ENCODE measurements at regions not wholly inside any gene's neighbourhood (a gene's known extent, or its start where the extent isn't known, plus 50 kb on each side); places are given as distances from the start of the nearest gene placed in this dataset.
A peak's percentile ranks its signal among the peaks of the same experiment; 100 is the strongest.
"Not testable (repeated sequence)": the region's sequence is repeated elsewhere in the genome, so short reads cannot be mapped to it uniquely, and the experiment has no call there.

DNA sequence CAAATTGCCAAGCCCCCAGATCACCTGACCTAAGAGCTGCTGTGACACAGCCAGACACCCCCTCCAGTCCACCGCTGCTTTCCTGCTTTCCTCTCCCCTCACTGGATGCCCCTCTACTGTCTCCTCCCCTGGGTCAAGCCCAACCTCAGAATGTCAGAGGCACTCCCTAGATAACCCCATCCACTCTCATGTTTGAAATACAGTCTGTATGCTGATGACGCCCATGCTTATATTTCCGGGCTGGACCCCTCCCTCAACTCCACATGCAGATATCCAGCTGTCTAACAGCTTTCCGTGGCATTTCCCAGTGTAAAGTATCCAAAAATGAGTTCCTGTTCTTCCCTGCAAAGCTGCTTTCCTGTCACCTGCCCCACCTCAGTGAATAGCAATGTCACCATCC is 309.2 kb downstream of the ANAPC1 start:
- not testable (repeated sequence) for DNase-seq (ENCODE audit: low read depth)

DNA sequence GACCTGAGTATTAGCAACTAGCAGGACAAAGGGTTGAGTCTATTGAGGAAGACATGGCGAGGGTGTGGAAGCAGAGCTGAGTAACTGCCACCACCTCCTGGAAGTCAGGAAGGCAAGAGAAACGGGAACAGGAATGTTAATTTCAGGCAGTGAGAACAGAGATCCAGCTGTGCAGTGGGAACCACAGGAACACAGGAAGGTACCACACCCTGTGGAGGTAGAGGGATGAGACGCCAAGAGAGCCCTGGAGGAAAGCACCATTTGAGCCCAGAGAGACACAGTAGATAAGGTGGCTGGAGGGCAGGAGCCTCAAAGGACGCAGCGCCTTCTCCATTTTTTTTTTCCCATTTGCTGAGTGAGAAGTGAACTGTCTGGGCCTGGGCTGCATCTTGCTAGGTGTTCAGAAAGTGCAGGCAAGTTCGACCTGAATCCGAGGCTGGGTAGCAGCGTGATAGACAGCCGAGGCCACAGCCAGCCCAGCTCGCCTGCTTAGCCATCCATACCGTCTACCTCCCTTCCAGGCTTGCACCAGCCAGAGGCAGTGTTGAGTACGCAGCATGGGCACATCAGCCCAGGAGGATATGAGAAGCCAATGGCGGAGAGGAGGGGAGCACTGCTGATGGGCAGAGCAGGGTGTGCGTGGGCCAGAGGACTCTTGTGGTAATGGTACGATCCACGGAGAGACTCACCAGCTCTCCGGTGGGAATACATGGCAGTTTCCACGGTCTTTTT is 306.7 kb downstream of the ANAPC1 start:
- DNase-seq (ENCODE audit: low read depth) = not testable (repeated sequence)

DNA sequence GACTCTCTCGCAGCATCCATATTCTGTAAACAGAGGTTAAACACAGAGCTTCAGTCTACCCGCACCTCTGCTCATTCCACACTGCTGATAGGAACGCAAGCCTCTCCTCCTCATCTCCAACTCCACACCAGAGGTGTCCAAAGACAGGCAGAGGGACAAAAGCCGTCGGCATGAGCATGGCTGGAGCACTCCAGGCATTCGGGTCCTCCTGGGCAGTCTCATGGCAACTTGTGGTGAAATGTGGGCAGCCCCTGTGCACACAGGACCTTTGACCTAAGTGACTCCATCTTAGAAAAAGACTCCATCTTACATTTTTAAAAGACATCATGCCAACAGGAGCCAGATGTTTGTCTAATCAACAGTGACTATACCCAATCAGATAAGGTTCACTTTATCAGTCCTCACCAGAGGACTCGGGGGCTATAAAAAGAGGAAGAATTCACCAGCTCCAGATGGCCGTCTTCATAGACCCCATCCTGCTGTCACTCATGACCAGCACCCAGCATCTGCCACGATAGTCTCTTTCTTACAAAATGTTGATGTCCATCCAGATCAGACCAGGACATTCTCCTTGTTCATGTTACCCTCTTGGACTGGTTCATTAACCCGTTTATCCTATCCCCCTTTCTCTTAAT is 304.4 kb downstream of the ANAPC1 start:
- DNase-seq (ENCODE audit: low read depth) = not testable (repeated sequence)

DNA sequence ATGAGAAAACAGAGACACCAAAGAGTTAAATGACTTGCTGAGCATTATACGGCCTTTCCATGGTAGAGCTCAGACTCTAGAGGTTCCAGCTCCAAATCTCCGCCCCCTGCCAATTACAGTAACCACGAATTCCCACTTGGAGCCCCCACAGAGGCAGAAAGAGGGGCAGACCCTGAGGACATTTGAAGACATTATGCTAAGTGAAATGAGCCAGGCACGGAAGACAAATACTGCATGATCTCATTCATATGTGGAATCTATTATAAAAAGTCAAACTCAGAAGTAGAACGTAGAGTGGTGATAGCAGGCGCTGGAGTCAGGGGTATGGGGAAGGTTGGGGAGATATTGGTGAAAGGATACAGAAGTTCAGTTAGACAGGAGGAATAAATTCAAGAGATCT is 303.4 kb downstream of the ANAPC1 start:
- DNase-seq (ENCODE audit: low read depth) = not testable (repeated sequence)

DNA sequence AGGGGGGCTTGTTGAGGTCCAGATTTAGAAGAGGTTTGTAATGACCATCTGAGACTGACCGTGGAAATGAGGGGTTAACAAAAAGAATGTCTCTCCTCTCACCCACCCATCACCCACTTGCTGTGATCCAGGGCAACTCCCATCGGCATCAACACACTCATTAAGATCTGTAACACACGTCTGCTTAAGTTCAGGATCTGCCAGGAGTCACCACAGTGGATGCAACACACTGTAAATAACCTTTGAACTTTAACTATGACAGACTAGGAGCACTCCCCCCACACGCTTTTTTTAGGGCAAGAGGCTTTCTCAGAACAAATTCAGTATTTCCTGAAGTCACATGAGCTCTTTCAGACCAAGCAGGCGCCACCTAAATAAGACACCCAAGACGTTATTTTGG is 301.9 kb downstream of the ANAPC1 start:
- not testable (repeated sequence) for DNase-seq (ENCODE audit: low read depth)

DNA sequence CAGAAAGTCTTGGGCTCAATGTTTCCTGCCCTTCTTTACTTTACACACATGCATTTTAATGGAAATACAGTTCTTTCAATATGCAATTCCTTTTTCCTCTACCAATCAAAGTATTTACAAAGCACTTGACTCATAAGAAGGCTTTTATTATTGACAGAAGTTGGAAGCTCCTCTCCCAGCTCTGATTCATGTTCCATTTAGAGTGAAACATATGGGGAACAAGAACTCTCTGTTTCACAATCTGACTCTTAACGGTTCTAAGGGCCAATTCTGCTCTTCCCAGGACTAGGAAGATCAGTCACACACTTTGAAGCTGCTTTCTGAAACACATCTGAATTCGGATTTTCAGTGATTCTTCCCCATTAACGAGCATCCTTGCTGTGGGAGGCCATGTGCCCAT is 300.5 kb downstream of the ANAPC1 start:
- DNase-seq (ENCODE audit: low read depth) = not testable (repeated sequence)

DNA sequence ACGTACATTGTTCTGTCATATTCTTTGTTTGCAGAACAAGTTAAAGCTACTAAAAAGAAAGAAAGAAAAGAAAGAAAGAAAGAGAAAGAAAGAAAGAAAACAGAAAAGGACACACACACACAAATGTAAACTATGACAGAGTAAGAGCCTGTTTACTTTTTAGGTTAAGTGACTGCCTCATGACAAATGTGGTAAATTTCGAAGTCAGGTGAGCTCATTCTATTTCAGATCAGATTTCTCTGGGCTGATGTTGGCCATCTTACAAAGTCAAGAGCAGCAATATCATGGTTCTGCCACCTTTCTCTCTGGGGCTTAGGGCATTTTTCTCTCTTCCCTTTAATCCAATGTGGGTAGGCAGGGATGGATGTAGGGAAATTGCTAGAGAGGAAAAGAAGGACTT is 299.5 kb downstream of the ANAPC1 start:
- DNase-seq (ENCODE audit: low read depth) = not testable (repeated sequence)

DNA sequence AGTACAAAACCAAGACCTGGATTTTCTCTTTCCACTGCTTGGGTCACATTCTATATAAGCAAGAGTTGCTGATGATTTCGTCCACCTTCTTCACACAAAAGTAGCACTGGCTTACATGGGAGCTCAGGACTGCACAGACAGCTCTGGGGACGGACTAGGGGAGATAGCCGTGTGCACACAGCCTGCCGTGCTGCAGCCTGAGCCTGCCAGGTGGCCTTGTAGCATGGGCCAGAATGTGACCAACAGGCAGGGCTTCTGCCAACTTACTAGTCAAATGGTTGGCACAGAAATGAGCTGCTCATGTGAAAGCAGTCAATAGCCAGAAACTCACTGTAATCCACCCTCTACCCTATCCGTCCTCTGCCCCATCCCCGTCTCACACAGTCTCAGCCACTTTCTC is 299.0 kb downstream of the ANAPC1 start:
- DNase-seq (ENCODE audit: low read depth) = not testable (repeated sequence)

DNA sequence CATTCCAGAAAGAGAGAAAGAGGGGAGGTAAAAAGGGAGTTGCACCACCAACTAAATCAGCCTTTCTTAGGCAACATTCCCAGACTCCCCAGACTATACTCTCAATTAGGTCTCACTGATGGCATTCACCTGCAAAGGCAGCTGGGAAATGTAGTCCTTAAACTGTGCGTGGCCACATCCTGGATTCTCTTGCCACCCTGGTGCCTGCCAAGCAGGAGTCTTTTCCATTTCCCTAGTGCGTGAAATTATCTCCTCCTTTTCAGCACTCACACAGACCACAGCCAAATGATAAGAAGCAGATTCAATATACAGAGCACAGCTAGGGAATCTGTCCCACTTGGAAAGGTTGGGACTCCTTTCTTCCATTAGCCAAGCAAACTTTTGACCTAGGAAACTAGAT is 298.0 kb downstream of the ANAPC1 start:
- not testable (repeated sequence) for DNase-seq (ENCODE audit: low read depth)

DNA sequence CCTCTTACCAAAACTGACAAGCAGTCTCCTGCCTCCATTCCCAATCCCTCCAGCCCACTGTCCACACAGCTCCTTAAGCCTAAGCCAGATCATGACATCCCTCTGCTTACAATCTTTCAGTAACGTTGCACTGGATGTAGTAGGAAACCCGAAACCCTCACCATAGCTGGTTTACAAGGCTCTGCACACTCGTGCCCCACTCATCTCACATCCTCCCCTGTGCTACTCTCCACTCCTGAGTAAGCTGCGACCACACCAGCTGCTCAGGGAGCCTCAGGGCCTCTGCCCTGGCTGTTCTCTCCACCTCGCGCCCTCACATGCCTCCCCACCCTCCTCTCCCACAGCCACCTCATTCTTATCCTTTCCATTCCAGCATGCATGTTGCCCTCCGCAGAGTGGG is 288.9 kb downstream of the ANAPC1 start:
- DNase-seq (ENCODE audit: low read depth) = not testable (repeated sequence)

DNA sequence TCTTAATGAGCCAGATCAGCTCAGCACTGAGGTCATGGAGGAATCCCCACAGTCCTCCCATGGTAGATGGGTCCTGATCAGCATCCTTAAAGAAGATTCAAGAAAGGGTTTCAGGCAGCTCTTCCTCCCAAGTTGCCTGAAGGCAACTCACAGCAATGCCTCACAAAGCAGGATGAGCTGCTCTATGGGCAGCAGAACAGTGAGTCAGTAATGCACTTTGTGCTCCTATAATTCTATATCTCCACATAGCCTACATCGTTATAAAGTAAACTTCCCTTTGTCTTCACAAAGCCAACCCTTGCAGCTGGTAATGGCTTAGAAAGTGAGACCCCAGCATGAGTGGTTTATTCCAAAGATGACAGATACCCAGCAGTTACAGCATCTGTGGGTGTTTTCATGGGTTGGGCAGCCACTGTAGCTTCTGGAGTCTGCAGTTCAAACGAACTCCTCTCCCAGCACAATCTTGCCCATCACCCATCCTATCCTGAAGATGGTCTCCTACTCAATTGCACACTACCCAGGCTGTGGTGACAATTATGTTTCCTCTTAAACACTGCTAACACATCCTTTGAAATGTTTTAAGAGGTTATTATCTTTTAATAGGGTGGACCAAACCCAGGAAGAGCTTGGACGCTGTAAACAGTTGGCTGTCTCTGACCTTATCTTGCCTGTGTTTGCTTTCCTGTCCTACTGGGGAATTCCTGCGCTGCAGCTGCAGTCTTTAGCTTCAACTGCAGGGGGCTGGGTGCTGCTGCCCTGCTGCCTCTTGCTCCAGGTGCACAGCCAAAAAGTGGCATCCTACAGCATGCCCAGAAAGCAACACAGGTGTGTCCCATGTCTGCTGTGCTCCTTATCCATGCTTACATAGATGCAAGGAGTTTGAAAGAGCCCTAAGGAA is 286.9 kb downstream of the ANAPC1 start:
- DNase-seq (ENCODE audit: low read depth) = not testable (repeated sequence)

DNA sequence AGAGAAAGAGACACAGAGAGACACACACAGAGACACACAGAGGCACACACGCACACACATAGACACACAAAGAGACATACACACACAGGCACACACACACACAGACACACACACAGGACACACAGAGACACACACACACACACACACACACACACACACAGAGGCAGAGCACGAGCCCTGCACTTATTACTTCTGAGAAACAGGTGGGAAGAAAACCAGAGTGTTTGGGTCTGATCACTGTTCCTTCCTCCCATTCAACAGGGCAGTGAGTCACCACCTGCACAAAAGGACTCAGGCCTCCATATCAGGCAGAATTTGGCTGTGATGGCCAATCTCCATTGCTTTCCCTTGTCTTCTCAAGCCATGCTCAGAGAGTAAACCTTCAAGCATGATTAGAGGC is 285.0 kb downstream of the ANAPC1 start:
- DNase-seq (ENCODE audit: low read depth) = not testable (repeated sequence)

DNA sequence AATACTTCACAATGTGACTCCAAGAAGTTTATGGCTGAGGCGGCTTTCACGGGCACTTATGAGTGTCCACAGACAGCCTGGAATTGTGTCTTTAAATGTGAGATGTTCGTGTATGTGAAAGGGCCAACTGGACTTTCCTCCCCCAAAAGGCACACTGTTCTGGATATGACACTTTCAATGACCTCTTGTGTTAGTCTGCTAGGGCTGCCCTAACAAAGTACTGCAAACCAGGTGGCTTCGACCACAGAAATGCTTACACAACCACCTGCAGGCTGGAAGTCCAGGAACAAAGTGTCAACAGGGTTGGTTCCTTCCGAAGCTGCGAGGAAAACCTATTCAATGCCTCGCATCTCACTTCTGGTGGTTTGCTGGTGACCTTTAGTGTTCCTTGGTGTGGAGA is 281.7 kb downstream of the ANAPC1 start:
- not testable (repeated sequence) for DNase-seq (ENCODE audit: low read depth)

DNA sequence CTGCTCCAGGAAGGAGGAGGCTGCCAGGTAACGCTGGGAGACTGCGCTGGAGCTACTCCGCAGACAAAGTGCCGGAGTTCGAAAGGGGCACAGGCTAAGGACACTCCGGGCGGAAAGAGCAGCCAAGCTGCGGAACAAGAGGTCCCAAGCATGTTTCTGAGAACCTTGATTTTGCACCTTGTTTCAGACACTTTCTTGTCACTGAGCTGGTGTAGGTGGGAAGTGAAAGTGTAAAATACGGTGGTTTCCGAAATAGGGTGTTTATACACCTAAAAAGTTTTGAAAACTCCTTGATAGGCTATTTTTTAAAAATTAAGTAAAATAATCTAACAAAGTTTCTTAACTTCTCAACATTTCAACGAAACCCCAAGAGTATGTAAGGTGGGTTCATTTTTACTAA is 278.2 kb downstream of the ANAPC1 start:
- not testable (repeated sequence) for DNase-seq (ENCODE audit: low read depth)

DNA sequence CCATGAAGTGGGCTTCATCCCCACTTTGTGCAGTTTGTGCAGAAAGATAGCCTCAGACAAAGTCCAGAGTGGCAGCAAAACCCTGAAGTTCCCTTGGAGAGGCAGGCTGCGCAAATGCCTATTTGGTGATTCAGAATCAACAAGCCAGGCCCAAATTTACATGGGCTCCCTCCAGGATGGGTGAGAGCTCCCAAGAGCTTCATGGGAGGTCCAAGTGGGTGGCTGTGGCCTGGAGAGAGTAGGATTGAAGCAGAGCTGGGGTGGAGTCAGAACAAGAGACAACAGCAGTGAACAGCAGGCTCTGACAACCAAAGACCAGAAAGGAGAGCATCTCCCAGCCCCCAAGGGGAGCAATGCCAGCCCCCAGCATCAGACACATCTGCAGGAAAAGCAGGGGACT is 277.4 kb downstream of the ANAPC1 start:
- DNase-seq (ENCODE audit: low read depth) = not testable (repeated sequence)

DNA sequence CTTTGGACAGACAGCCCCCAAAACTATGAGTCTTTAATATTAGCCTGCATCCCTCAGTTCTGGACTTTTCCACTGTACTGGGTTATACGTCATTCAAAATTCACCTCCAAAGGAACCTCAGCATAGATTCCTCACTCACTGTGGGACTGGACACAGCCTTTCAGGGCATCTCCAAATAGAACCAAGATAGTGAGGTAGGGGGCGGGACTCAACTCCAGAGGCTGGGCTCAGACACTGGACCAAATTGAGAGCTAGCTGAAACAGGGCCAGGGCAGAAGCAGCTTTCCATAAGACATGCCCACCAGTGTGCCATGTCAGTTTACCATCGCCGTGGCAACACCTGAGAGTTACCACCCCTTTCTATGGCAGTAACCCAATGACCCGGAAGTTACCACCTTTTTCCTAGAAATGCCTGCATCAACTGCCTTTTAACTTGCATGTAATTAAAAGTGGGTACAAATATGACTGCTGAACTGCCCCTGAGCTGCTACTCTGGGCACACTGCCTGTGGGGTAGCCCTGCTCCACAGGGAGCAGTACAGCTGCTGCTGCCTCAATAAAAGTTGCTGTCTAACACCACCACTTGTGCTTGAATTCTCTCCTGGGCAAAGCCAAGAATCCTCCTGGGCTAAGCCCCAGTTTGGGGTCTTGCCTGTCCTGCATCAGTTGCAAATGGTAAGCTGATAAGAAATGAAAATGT is 274.7 kb downstream of the ANAPC1 start:
- DNase-seq (ENCODE audit: low read depth) = not testable (repeated sequence)

DNA sequence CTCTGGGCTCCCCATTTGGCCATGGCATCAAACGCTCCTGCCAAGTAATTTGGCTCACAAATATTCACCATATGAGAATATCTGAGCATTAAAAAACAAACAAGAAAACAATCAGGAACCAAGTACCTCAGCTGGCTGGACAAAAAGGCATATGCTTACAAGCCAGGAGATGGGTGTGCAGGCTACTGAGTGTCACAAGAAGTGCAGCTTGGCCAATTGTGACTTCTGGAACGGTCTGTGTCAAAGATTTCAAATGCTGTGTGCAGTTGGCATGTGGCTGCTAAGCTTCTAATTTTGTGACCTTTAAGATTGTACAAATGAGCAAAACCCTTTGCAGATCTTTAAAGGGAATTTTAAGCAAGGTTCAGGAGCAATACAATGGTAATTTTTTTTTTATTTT is 274.0 kb downstream of the ANAPC1 start:
- DNase-seq (ENCODE audit: low read depth) = not testable (repeated sequence)

DNA sequence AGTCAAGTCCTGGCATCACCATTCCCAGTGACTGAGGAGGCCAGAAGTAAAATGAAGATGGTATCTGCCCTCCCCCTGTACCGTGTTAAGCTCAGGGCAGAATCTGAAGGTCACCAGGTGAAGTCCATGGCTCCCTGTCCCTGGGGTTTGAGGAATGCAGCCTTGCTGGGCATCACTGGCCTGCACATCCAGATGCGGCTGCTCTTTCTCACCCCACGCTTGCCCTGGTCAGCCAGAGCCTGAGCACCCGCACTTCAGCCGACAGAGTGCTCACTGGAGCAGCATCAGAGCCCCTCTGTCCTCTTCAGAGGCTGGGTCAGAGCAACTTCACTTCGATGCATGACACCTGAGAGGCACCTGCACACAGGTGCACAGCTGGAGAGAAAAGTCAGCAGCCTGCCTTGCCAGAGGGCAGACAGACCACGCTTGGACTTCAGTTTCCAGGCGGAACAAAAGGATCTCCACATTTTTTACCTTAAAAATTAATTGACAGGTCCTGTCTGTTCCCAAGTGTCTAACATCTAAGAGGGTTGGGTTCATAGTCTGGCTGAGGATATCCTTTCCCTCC is 267.3 kb downstream of the ANAPC1 start:
- no peak for DNase-seq (ENCODE audit: low read depth)

DNA sequence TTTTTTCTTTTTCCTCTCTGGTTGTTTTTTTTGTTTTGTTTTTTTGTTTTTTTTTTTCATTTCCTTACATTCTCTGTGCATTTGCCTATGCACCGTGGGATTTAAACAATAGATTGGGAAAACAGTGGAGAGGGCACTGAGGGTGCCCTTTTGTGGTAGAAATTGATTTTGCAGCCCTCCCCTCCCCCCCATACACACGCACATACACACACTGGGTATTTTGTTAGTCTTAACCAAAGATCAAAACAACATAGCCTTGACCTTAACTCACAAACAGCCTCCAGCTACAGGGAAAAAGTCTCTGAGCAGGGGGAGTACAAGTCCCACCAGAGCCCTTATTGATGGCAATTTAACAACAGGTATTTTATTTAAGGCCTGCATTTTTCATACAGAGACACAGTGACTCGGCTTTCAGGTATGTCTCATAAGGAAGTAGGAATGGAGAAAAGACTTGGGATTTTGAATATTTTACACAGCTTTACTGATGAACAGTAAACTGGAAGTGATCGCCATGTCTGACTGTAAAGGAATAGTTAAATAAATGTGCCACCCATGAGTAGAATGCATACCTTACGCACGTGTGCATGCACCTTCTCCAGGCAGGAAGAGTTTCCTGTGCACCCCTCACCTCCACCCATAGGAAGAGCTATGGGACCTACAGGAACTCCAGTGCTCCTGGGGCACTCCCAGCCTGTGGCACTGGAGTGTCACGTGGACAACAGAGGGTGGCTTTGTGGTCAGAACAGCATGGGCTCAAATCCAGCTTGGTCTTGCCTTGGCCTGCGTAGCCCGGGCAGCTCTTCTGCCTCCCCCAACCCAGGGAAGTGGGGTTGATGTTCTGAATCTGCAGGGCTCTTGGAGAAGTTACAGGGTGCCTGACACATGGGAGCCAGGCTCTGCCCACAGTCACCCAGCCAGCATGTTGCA is 266.4 kb downstream of the ANAPC1 start:
- peak; percentile 70 for DNase-seq (ENCODE audit: low read depth)

All from M059J (cell line).